ENCODE measurements at regions not wholly inside any gene's neighbourhood (a gene's known extent, or its start where the extent isn't known, plus 50 kb on each side); places are given as distances from the start of the nearest gene placed in this dataset.

GRCh38 chr20:6519556-6519955, 247.9 kb upstream of the BMP2 start:
- TF ChIP-seq EP300 (IDR thresholded peaks at IDR 0.05), result no peak
- no peak for TF ChIP-seq POLR2AphosphoS5 (IDR thresholded peaks at IDR 0.05)
- TF ChIP-seq POLR2A (IDR thresholded peaks at IDR 0.05), result no peak
- WGBS, result 74% methylated on average over 1 of the region's 1 CpG
- no peaks in the 10 kb centered on the region for H3K4me1 ChIP-seq

GRCh38 chr20:6515261-6515660, 252.2 kb upstream of the BMP2 start:
- TF ChIP-seq POLR2A (IDR thresholded peaks at IDR 0.05) (no peak), POLR2AphosphoS5 (IDR thresholded peaks at IDR 0.05) (no peak), EP300 (IDR thresholded peaks at IDR 0.05) (no peak), CTCF (IDR thresholded peaks at IDR 0.05) (no peak)
- no peak overlapping the region for H3K27ac ChIP-seq
- H3K4me3 ChIP-seq, result no peak overlapping the region
- H3K36me3 ChIP-seq, result no peaks in the 10 kb centered on the region
- H3K27me3 ChIP-seq, result no peaks in the 10 kb centered on the region
- DNase-seq (ENCODE audit: low spot score in 2 of 2), result no peak
- 28% methylated on average over 1 of the region's 1 CpG for WGBS
- H3K9me3 ChIP-seq, result no peaks in the 10 kb centered on the region
- no peaks in the 10 kb centered on the region for H3K4me1 ChIP-seq

More at GRCh38 chr20:6519556-6519955, 247.9 kb upstream of the BMP2 start:
- no peak overlapping the region for H3K27ac ChIP-seq
- H3K27me3 ChIP-seq, result no peaks in the 10 kb centered on the region
- H3K36me3 ChIP-seq, result no peaks in the 10 kb centered on the region
- peaks cover 5% of the 10 kb centered on the region for H3K9me3 ChIP-seq
- no peak overlapping the region for H3K4me3 ChIP-seq
- DNase-seq (ENCODE audit: low spot score in 2 of 2), result no peak

DNA sequence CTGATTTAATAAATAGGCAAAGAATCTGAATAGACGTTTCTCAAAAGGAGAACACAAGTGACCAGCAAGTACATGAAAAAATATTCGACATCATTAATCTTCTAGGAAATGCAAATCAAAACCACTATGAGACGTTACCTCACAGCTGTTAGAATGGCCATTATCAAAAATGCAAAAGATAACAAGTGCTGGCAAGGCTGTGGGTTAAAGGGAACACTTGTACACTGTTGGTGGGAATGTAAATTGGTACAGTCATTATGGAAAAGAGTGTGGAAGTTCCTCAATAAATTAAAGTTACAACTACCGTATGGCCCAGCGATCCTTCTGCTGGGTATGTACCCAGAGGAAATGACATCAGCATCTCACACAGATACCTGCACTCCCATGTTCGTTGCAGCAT, 253.9 kb upstream of the BMP2 start:
- no peak overlapping the region for H3K27ac ChIP-seq
- TF ChIP-seq POLR2AphosphoS5 (IDR thresholded peaks at IDR 0.05), result no peak
- no peak for TF ChIP-seq POLR2A (IDR thresholded peaks at IDR 0.05)
- TF ChIP-seq CTCF (IDR thresholded peaks at IDR 0.05), result no peak
- DNase-seq (ENCODE audit: low spot score in 2 of 2), result no peak
- no peak overlapping the region for H3K4me3 ChIP-seq
- H3K36me3 ChIP-seq, result no peaks in the 10 kb centered on the region
- no peaks in the 10 kb centered on the region for H3K4me1 ChIP-seq
- H3K27me3 ChIP-seq, result no peaks in the 10 kb centered on the region
- H3K9me3 ChIP-seq, result no peaks in the 10 kb centered on the region
- 79% methylated on average over 6 of the region's 6 CpGs for WGBS

DNA sequence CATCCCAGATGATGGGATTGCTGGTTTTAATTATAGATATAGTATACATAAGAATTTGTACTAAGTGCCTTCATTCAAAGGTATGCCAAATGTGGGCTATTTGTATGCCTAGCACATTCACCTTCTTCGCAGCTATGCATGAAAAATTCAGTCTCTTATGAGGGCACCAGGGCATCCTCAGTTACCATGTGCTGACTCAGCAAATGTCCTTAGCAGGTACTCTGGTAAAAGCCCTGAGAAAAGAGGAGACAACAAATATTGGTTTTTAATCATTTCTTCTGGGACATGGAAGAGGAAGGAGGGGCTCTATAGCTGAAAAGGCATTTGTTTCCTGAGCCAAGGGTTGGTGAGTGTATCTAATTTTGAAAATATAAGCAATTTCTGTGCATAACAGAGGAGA, 258.1 kb upstream of the BMP2 start:
- DNase-seq (ENCODE audit: low spot score in 2 of 2), result no peak
- H3K4me1 ChIP-seq, result no peaks in the 10 kb centered on the region
- H3K4me3 ChIP-seq, result no peak overlapping the region
- no peaks in the 10 kb centered on the region for H3K36me3 ChIP-seq
- H3K27me3 ChIP-seq, result no peaks in the 10 kb centered on the region
- WGBS, result 84% methylated on average over 1 of the region's 1 CpG
- no peak overlapping the region for H3K27ac ChIP-seq
- TF ChIP-seq POLR2A (IDR thresholded peaks at IDR 0.05) (no peak), POLR2AphosphoS5 (IDR thresholded peaks at IDR 0.05) (no peak), CTCF (IDR thresholded peaks at IDR 0.05) (no peak), EP300 (IDR thresholded peaks at IDR 0.05) (no peak)
- H3K9me3 ChIP-seq, result no peaks in the 10 kb centered on the region

- Histone ChIP-seq H3K36me3 (no peaks in the 10 kb centered on the region), H3K4me1 (no peaks in the 10 kb centered on the region), H3K27me3 (no peaks in the 10 kb centered on the region), H3K27ac (no peak overlapping the region), H3K9me3 (no peaks in the 10 kb centered on the region), H3K4me3 (no peak overlapping the region)
- DNase-seq (ENCODE audit: low spot score in 2 of 2), result no peak
- no peak for TF ChIP-seq EP300 (IDR thresholded peaks at IDR 0.05)
- TF ChIP-seq CTCF (IDR thresholded peaks at IDR 0.05), result no peak
- no peak for TF ChIP-seq POLR2AphosphoS5 (IDR thresholded peaks at IDR 0.05)
- no peak for TF ChIP-seq POLR2A (IDR thresholded peaks at IDR 0.05)
- 46% methylated on average over 3 of the region's 3 CpGs for whole genome bisulfite sequencing
These were observed 260.6 kb upstream of the BMP2 start for GRCh38 chr20:6506906-6507305.

DNA sequence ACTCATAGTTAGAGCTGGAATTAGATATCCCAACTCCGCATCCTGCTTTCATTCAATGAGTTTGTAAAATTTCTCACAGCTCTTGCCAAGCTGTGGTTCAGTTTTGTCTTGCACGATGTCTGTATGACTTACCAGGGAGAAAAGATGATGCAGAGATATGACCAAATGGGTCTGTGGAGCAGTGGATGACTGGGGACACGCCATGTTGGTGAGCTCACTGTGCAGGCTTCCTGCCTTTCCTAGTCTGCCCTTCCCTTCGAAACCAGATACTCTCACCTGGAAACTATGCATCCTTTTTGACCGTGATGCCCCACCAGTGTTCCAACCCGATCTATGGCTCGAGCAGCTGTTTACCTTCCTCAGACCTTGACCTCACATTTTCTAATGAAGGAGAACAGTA, 262.7 kb upstream of the BMP2 start:
- no peak overlapping the region for H3K27ac ChIP-seq
- WGBS, result 93% methylated on average over 7 of the region's 7 CpGs
- no peaks in the 10 kb centered on the region for H3K9me3 ChIP-seq
- H3K4me3 ChIP-seq, result no peak overlapping the region
- no peak for DNase-seq (ENCODE audit: low spot score in 2 of 2)
- H3K27me3 ChIP-seq, result no peaks in the 10 kb centered on the region
- TF ChIP-seq EP300 (IDR thresholded peaks at IDR 0.05) (no peak), POLR2A (IDR thresholded peaks at IDR 0.05) (no peak)
- H3K36me3 ChIP-seq, result no peaks in the 10 kb centered on the region
- no peaks in the 10 kb centered on the region for H3K4me1 ChIP-seq

Data from suprapubic skin (tissue), 4 donors.